CD14-positive monocyte (primary cell): ENCODE measurements at regions not wholly inside any gene's neighbourhood (a gene's known extent, or its start where the extent isn't known, plus 50 kb on each side); places are given as distances from the start of the nearest gene placed in this dataset.

ENCODE experiments used
- DNase-seq, 3 donors: peaks; one replicate each; pipeline ENCODE4 v3.0.0-alpha.2; 2011 to 2022
- H2AFZ ChIP-seq: 2 replicates; pipeline ENCODE4 v1.6.0; 2012; ENCODE audit warnings: mild to moderate bottlenecking, low read depth, low read length, inconsistent platforms; ENCODE audit not compliant: insufficient read depth, poor library complexity, severe bottlenecking
- H3K27ac ChIP-seq, 2 donors: 1 replicate in 1 of 2; 2 replicates in 1 of 2; pipeline ENCODE4 v1.5.1; 2012 to 2013; ENCODE audit warnings: low read length in 2 of 2, control low read depth in 1 of 2, inconsistent platforms in 1 of 2, low read depth in 1 of 2, mild to moderate bottlenecking in 1 of 2
- H3K27me3 ChIP-seq, 2 donors: one replicate each; pipeline versions ENCODE4 v1.6.0 to v1.6.1; 2011 to 2013; ENCODE audit warnings: low read length in 2 of 2; ENCODE audit not compliant: control insufficient read depth in 2 of 2, insufficient read depth in 2 of 2
- H3K36me3 ChIP-seq, 2 donors: replicated peaks in 1 of 2; 1 replicate in 1 of 2; 2 replicates in 1 of 2; pipeline versions ENCODE4 v1.5.1 to v1.6.1; 2012 to 2013; ENCODE audit warnings: low read length in 2 of 2, control low read depth in 1 of 2, inconsistent platforms in 1 of 2, mild to moderate bottlenecking in 1 of 2; ENCODE audit not compliant: insufficient read depth in 2 of 2, control insufficient read depth in 1 of 2
- H3K4me1 ChIP-seq, 2 donors: 1 replicate in 1 of 2; 2 replicates in 1 of 2; pipeline versions ENCODE4 v1.5.1 to v1.6.1; 2012 to 2013; ENCODE audit warnings: low read length in 2 of 2, control low read depth in 1 of 2, inconsistent platforms in 1 of 2, mild to moderate bottlenecking in 1 of 2, moderate library complexity in 1 of 2; ENCODE audit not compliant: insufficient read depth in 2 of 2, control insufficient read depth in 1 of 2
- H3K4me2 ChIP-seq: replicated peaks from 2 replicates; pipeline ENCODE3; 2012; ENCODE audit warnings: low read length, moderate library complexity, mild to moderate bottlenecking; ENCODE audit not compliant: poor library complexity, severe bottlenecking; ENCODE audit errors: extremely low read depth
- H3K4me3 ChIP-seq, 3 experiments: fragments of 200-600 bp in 1 of 3; sonication (generic) in 1 of 3; replicated peaks in 1 of 3; 1 replicate in 2 of 3; 2 replicates in 1 of 3; pipeline ENCODE4 v1.5.1; 2011 to 2013; ENCODE audit warnings: low read length in 3 of 3, mild to moderate bottlenecking in 3 of 3, control low read depth in 2 of 3, low read depth in 2 of 3, inconsistent platforms in 1 of 3, moderate library complexity in 1 of 3
- H3K79me2 ChIP-seq: 2 replicates; pipeline ENCODE4 v1.6.0; 2012; ENCODE audit warnings: mild to moderate bottlenecking, control low read depth, inconsistent platforms, low read length, moderate library complexity; ENCODE audit not compliant: insufficient read depth
- H3K9ac ChIP-seq: 2 replicates; pipeline ENCODE4 v1.6.0; 2017; ENCODE audit warnings: low read length, mild to moderate bottlenecking; ENCODE audit not compliant: insufficient read depth, poor library complexity, severe bottlenecking
- H3K9me3 ChIP-seq, 2 donors: replicated peaks in 1 of 2; 1 replicate in 1 of 2; 2 replicates in 1 of 2; pipeline versions ENCODE4 v1.5.1 to v1.6.1; 2012 to 2013; ENCODE audit warnings: low read length in 2 of 2, control low read depth in 1 of 2; ENCODE audit not compliant: control insufficient read depth in 1 of 2, insufficient read depth in 1 of 2
- H4K20me1 ChIP-seq: 2 replicates; pipeline ENCODE4 v1.6.0; 2012; ENCODE audit warnings: mild to moderate bottlenecking, low read length, control low read depth, moderate library complexity; ENCODE audit not compliant: insufficient read depth
- H3K27ac Mint-ChIP-seq, 7 donors: one replicate each; pipeline ENCODE4 v1.8.0; 2020; ENCODE audit warnings: mild to moderate bottlenecking in 7 of 7, mixed read lengths in 7 of 7, moderate library complexity in 6 of 7, inconsistent platforms in 2 of 7
- H3K27me3 Mint-ChIP-seq, 3 donors: one replicate each; pipeline ENCODE4 v1.8.0; 2021 to 2022; ENCODE audit warnings: low read depth in 3 of 3, mild to moderate bottlenecking in 3 of 3, mixed read lengths in 3 of 3, moderate library complexity in 3 of 3, inconsistent platforms in 1 of 3
- H3K36me3 Mint-ChIP-seq, 2 donors: one replicate each; pipeline ENCODE4 v1.8.0; 2020; ENCODE audit warnings: mixed read lengths in 2 of 2, inconsistent platforms in 1 of 2, mild to moderate bottlenecking in 1 of 2
- H3K4me1 Mint-ChIP-seq: one replicate; pipeline ENCODE4 v1.8.0; 2020; ENCODE audit warnings: mild to moderate bottlenecking, mixed read lengths
- H3K4me3 Mint-ChIP-seq, 2 donors: one replicate each; pipeline ENCODE4 v1.8.0; 2020; ENCODE audit warnings: mild to moderate bottlenecking in 2 of 2, mixed read lengths in 2 of 2, moderate library complexity in 1 of 2
- H3K9me3 Mint-ChIP-seq, 7 donors: one replicate each; pipeline ENCODE4 v1.8.0; 2020 to 2022; ENCODE audit warnings: mixed read lengths in 7 of 7, mild to moderate bottlenecking in 6 of 7, moderate library complexity in 6 of 7, inconsistent platforms in 2 of 7
- WGBS: methylation state at CpG from one replicate; pipeline ENCODE4 v1.1.5; 2013; ENCODE audit warnings: missing lambda C conversion rate; ENCODE audit not compliant: insufficient coverage; 5-methylcytosine and 5-hydroxymethylcytosine counted together
- intact Hi-C, 2 donors: fragments of 100-400 bp; cut with micrococcal nuclease; formaldehyde crosslinking; loops; one replicate each; pipeline versions ENCODE4 v1.15.0 to v1.15.1; 2023
- TF ChIP-seq, protein P1 (sequence below): fragments of 200-600 bp; IDR thresholded peaks from one replicate; pipeline ENCODE4 v1.8.0; 2022; ENCODE audit warnings: antibody characterized with exemption, mild to moderate bottlenecking

DNA sequence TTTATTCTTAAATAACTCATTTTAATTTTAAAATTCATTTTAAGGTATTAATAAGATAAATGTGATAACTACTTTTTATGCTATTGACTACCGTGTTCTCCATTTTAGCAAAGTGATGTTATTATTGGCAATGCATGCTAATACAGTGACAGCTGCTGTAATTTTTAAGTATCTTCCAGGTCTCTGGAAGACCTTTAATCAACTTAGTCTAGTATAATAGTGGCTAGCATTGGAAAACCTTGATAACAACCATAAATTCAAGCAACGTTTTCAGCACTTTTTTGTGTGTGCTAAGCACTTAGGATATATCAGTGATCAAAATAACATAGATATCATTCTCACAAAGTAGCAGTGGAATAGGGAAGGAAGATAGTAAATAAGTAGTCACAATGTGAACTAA, 230.9 kb upstream of the MAGI2 start:
- H3K4me1 Mint-ChIP-seq = no peaks in the 10 kb centered on the region
- TF ChIP-seq, protein P1, sequence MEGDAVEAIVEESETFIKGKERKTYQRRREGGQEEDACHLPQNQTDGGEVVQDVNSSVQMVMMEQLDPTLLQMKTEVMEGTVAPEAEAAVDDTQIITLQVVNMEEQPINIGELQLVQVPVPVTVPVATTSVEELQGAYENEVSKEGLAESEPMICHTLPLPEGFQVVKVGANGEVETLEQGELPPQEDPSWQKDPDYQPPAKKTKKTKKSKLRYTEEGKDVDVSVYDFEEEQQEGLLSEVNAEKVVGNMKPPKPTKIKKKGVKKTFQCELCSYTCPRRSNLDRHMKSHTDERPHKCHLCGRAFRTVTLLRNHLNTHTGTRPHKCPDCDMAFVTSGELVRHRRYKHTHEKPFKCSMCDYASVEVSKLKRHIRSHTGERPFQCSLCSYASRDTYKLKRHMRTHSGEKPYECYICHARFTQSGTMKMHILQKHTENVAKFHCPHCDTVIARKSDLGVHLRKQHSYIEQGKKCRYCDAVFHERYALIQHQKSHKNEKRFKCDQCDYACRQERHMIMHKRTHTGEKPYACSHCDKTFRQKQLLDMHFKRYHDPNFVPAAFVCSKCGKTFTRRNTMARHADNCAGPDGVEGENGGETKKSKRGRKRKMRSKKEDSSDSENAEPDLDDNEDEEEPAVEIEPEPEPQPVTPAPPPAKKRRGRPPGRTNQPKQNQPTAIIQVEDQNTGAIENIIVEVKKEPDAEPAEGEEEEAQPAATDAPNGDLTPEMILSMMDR = no peak
- H3K36me3 Mint-ChIP-seq = no peaks in the 10 kb centered on the region
- intact Hi-C loops = no loop called here
- Histone ChIP-seq H4K20me1 (no peaks in the 10 kb centered on the region), H3K9ac (no peak overlapping the region), H3K9me3 (no peaks in the 10 kb centered on the region), H3K27ac (no peak overlapping the region), H2AFZ (no peak overlapping the region), H3K36me3 (no peaks in the 10 kb centered on the region), H3K79me2 (no peaks in the 10 kb centered on the region), H3K4me2 (no peak overlapping the region), H3K4me1 (no peaks in the 10 kb centered on the region), H3K4me3 (no peak overlapping the region), H3K27me3 (no peaks in the 10 kb centered on the region)
- DNase-seq = no peak
- no peak overlapping the region for H3K4me3 Mint-ChIP-seq
- no peak overlapping the region for H3K27ac Mint-ChIP-seq
- H3K27me3 Mint-ChIP-seq = peaks cover 0 to 1% (median 0%) of the 10 kb centered on the region in 3 donors
- peaks cover 0 to 6% (median 3%) of the 10 kb centered on the region in 7 donors for H3K9me3 Mint-ChIP-seq
- no CpG with 5 or more reads among the region's 2 CpGs for WGBS

DNA sequence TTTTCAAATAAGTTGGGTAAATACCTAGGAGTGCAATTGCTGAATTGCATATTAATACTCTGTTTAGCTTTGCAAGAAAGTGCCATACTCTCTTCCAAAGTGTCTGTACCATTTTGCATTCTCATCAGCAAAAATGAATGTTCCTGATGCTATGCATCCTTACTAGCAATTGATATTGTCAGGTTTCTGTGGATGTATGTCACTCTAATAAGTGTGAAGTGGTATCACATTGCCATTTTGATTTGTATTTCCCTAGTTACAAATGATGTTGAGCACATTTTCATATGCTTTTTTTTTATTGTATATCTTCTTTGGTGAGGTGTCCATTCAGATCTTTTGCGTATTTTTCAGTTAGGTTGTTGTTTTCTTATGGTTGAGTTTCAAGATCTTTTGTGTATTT, 230.4 kb upstream of the MAGI2 start:
- Histone ChIP-seq H3K9me3 (no peaks in the 10 kb centered on the region), H3K79me2 (no peaks in the 10 kb centered on the region), H3K4me3 (no peak overlapping the region), H3K4me2 (no peak overlapping the region), H2AFZ (no peak overlapping the region), H3K4me1 (no peaks in the 10 kb centered on the region), H4K20me1 (no peaks in the 10 kb centered on the region), H3K9ac (no peak overlapping the region), H3K27me3 (no peaks in the 10 kb centered on the region), H3K27ac (no peak overlapping the region), H3K36me3 (no peaks in the 10 kb centered on the region)
- no peaks in the 10 kb centered on the region for H3K4me1 Mint-ChIP-seq
- no CpG with 5 or more reads among the region's 1 CpG for WGBS
- H3K27me3 Mint-ChIP-seq = peaks cover 0 to 1% (median 0%) of the 10 kb centered on the region in 3 donors
- H3K36me3 Mint-ChIP-seq = no peaks in the 10 kb centered on the region
- H3K27ac Mint-ChIP-seq = no peak overlapping the region
- intact Hi-C loops = no loop called here
- H3K4me3 Mint-ChIP-seq = no peak overlapping the region
- no peak for DNase-seq
- peaks cover 0 to 6% (median 3%) of the 10 kb centered on the region in 7 donors for H3K9me3 Mint-ChIP-seq
- TF ChIP-seq, protein P1 = no peak
